Karpas-422 (cell line): ENCODE measurements at regions not wholly inside any gene's neighbourhood (a gene's known extent, or its start where the extent isn't known, plus 50 kb on each side); places are given as distances from the start of the nearest gene placed in this dataset.
A peak's percentile ranks its signal among the peaks of the same experiment; 100 is the strongest.
"Not testable (repeated sequence)": the region's sequence is repeated elsewhere in the genome, so short reads cannot be mapped to it uniquely, and the experiment has no call there.

Source experiments
- DNase-seq: peaks from one replicate; pipeline ENCODE4 v3.0.0-alpha.2; 2015
- H2AFZ ChIP-seq: fragments of 200-600 bp; sonication (generic); 2 replicates; pipeline ENCODE4 v1.6.1; 2014; ENCODE audit warnings: antibody characterized with exemption, low read length, mixed read lengths
- H3K27ac ChIP-seq: fragments of 200-600 bp; sonication (generic); 2 replicates; pipeline ENCODE4 v1.5.1; 2014; ENCODE audit warnings: mild to moderate bottlenecking, low read length, moderate library complexity
- H3K27me3 ChIP-seq: fragments of 200-600 bp; sonication (generic); 2 replicates; pipeline ENCODE4 v1.6.1; 2014; ENCODE audit warnings: low read length, mixed read lengths
- H3K36me3 ChIP-seq: fragments of 200-600 bp; sonication (generic); 2 replicates; pipeline ENCODE4 v1.6.1; 2014; ENCODE audit warnings: low read length, mixed read lengths; ENCODE audit not compliant: insufficient read depth
- H3K4me1 ChIP-seq: fragments of 200-600 bp; sonication (generic); 2 replicates; pipeline ENCODE4 v1.6.1; 2014; ENCODE audit warnings: mild to moderate bottlenecking, low read length, mixed read lengths
- H3K4me2 ChIP-seq: fragments of 200-600 bp; sonication (generic); 2 replicates; pipeline ENCODE4 v1.6.1; 2014; ENCODE audit warnings: low read length, low read depth, mild to moderate bottlenecking; ENCODE audit not compliant: poor library complexity, severe bottlenecking
- H3K4me3 ChIP-seq: fragments of 200-600 bp; sonication (generic); 2 replicates; pipeline ENCODE4 v1.5.1; 2014; ENCODE audit warnings: mild to moderate bottlenecking, antibody characterized with exemption, low read length, mixed read lengths
- H3K79me2 ChIP-seq: fragments of 200-600 bp; sonication (generic); 2 replicates; pipeline ENCODE4 v1.6.1; 2014; ENCODE audit warnings: mild to moderate bottlenecking, low read length, mixed read lengths
- H3K9ac ChIP-seq: fragments of 200-600 bp; sonication (generic); 2 replicates; pipeline ENCODE4 v1.6.0; 2014; ENCODE audit warnings: low read length
- H3K9me2 ChIP-seq: fragments of 200-600 bp; sonication (generic), shearing (Covaris generic); replicated peaks from 2 replicates; pipeline ENCODE4 v1.6.0; 2014; ENCODE audit warnings: mild to moderate bottlenecking, low read length, moderate library complexity; ENCODE audit not compliant: insufficient read depth
- H3K9me3 ChIP-seq: fragments of 300-700, 200-600 bp; sonication (generic); 2 replicates; pipeline ENCODE4 v1.6.1; 2014; ENCODE audit warnings: low read length, mixed read lengths
- H4K20me1 ChIP-seq: fragments of 200-600 bp; sonication (generic); 2 replicates; pipeline ENCODE4 v1.6.1; 2014; ENCODE audit warnings: mild to moderate bottlenecking, antibody characterized with exemption, low read length, low read depth; ENCODE audit not compliant: insufficient read depth

DNA sequence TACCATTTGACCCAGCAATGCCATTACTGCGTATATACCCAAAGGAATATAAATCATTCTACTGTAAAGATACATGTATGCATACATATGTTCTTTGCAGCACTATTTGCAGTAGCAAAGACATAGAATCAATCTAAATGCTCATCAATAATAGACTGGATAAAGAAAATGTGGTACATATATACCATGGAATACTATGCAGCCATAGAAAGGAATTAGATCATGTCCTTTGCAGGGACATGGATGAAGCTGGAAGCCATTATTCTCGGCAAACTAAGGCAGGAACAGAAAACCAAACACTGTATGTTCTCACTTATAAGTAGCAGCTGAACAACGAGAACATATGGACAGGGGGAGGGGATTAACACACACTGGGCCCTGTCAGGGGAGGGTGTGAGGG lies 54.8 kb upstream of the ZNF30 start:
- H2AFZ ChIP-seq, H3K9me3 ChIP-seq, H3K79me2 ChIP-seq, H3K4me3 ChIP-seq, H3K36me3 ChIP-seq, DNase-seq, H3K27me3 ChIP-seq, H4K20me1 ChIP-seq, H3K4me2 ChIP-seq, H3K9me2 ChIP-seq, H3K27ac ChIP-seq, H3K9ac ChIP-seq: not testable (repeated sequence)
- peaks cover 21% of the 10 kb centered on the region for H3K4me1 ChIP-seq

DNA sequence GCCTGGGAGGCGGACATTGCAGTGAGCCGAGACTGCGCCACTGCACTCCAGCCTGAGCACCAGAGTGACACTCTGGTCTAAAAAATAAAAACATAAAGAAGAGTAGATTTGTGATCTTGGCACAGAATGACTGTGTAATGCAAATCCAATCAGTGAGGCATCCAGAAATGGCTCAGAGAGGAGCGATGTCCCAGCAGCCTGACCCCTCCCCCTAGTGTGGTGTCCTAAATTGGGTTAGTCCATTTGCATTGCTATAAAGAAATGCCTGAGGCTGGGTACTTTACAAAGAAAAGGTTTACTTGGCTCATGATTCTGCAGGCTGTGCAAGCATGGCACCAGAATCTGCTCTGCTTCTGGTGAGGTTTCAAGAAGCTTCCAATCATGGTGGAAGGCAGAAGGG lies 59.1 kb upstream of the ZNF30 start:
- Histone ChIP-seq H3K4me2 (peak overlapping the region; percentile 54), H3K27ac (peak overlapping the region; percentile 44), H3K4me3 (peak overlapping the region; percentile 48), H3K9ac (peak overlapping the region; percentile 21; the same call in 1 of the 2 replicates), H3K36me3 (no peaks in the 10 kb centered on the region), H3K4me1 (peaks cover 28% of the 10 kb centered on the region), H2AFZ (peak overlapping the region; percentile 65), H3K9me3 (no peaks in the 10 kb centered on the region), H4K20me1 (no peaks in the 10 kb centered on the region), H3K79me2 (no peaks in the 10 kb centered on the region), H3K27me3 (no peaks in the 10 kb centered on the region), H3K9me2 (no peaks in the 10 kb centered on the region)
- peak; percentile 80 for DNase-seq

DNA sequence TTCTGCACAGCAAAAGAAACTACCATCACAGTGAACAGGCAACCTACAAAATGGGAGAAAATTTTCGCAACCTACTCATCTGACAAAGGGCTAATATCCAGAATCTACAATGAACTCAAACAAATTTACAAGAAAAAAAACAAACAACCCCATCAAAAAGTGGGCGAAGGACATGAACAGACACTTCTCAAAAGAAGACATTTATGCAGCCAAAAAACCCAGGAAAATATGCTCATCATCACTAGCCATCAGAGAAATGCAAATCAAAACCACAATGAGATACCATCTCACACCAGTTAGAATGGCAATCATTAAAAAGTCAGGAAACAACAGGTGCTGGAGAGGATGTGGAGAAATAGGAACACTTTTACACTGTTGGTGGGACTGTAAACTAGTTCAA lies 61.5 kb upstream of the ZNF30 start:
- not testable (repeated sequence) for H3K4me2 ChIP-seq, H3K9me2 ChIP-seq, H3K36me3 ChIP-seq, H2AFZ ChIP-seq, H3K4me3 ChIP-seq, H3K27me3 ChIP-seq, H3K79me2 ChIP-seq, DNase-seq, H4K20me1 ChIP-seq, H3K27ac ChIP-seq, H3K9me3 ChIP-seq, H3K9ac ChIP-seq
- H3K4me1 ChIP-seq: peaks cover 28% of the 10 kb centered on the region

DNA sequence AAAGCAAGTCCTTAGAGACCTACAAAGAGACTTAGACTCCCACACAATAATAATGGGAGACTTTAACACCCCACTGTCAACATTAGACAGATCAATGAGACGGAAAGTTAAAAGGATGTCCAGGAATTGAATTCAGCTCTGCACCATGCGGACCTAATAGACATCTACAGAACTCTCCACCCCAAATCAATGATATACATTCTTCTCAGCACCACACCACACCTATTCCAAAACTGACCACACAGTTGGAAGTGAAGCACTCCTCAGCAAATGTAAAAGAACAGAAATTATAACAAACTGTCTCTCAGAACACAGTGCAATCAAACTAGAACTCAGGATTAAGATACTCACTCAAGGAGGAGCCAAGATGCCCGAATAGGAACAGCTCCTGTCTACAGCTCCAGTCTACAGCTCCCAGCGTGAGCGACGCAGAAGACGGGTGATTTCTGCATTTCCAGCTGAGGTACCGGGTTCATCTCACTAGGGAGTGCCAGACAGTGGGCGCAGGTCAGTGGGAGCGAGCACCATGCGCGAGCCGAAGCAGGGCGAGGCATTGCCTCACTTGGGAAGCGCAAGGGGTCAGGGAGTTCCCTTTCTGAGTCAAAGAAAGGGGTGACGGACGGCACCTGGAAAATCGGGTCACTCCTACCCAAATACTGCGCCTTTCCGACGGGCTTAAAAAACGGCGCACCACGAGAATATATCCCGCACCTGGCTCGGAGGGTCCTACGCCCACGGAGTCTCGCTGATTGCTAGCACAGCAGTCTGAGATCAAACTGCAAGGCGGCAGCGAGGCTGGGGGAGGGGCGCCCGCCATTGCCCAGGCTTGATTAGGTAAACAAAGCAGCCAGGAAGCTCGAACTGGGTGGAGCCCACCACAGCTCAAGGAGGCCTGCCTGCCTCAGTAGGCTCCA lies 66.6 kb upstream of the ZNF30 start:
- peak overlapping the region; percentile 58; the same call in 1 of the 2 replicates for H3K4me3 ChIP-seq
- not testable (repeated sequence) for H4K20me1 ChIP-seq, H3K9me2 ChIP-seq, DNase-seq, H3K27ac ChIP-seq, H3K4me1 ChIP-seq, H3K27me3 ChIP-seq, H3K36me3 ChIP-seq, H3K79me2 ChIP-seq, H3K9me3 ChIP-seq
- H3K4me2 ChIP-seq: peak overlapping the region; percentile 51
- peak overlapping the region; percentile 35; the same call in 1 of the 2 replicates for H3K9ac ChIP-seq
- peak overlapping the region; percentile 50; the same call in 1 of the 2 replicates for H2AFZ ChIP-seq

DNA sequence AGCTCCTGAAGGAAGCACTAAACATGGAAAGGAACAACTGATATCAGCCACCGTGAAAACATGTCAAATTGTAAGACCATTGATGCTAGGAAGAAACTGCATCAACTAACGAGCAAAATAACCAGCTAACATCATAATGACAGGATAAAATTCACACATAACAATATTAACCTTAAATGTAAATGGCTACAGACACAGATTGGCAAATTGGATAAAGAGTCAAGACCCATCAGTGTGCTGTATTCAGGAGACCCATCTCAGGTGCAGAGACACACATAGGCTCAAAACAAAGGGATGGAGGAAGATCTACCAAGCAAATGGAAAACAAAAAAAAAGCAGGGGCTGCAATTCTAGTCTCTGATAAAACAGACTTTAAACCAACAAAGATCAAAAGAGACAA lies 67.4 kb upstream of the ZNF30 start:
- not testable (repeated sequence) for H3K4me3 ChIP-seq, H3K9me3 ChIP-seq, H3K79me2 ChIP-seq, H3K27me3 ChIP-seq, H3K36me3 ChIP-seq, H4K20me1 ChIP-seq, H3K4me1 ChIP-seq, DNase-seq, H3K9ac ChIP-seq, H2AFZ ChIP-seq, H3K27ac ChIP-seq, H3K4me2 ChIP-seq, H3K9me2 ChIP-seq

DNA sequence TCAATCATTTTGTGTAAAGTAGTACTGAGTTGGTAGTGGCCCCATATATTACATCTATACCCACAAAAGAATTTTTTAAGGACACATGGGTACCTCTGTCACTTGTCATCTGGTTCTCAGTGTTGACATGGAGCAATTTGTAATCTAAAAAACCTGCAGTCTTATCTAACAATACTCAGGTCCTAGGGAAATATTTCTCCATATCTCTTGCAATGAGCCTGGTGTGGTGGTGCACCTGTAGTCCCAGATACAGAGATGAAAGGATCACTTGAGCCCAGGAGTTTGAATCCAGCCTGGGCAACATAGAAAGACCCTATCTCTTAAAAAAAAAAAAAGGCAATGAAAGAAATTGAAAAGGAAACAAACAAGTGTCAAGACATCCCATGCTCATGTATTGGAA lies 70.7 kb upstream of the ZNF30 start:
- H3K9me2 ChIP-seq: no peaks in the 10 kb centered on the region
- no peaks in the 10 kb centered on the region for H3K36me3 ChIP-seq
- H2AFZ ChIP-seq: no peak overlapping the region
- H3K4me1 ChIP-seq: 0 out of 2 replicates have a peak, but pooled peaks cover 3% of the 10 kb centered on the region
- H4K20me1 ChIP-seq: no peaks in the 10 kb centered on the region; the same call in 1 of the 2 replicates
- H3K9me3 ChIP-seq: no peaks in the 10 kb centered on the region
- H3K27ac ChIP-seq: no peak overlapping the region
- H3K9ac ChIP-seq: no peak overlapping the region
- no peaks in the 10 kb centered on the region for H3K79me2 ChIP-seq
- H3K27me3 ChIP-seq: no peaks in the 10 kb centered on the region
- DNase-seq: no peak
- no peak overlapping the region for H3K4me3 ChIP-seq
- H3K4me2 ChIP-seq: no peak overlapping the region

DNA sequence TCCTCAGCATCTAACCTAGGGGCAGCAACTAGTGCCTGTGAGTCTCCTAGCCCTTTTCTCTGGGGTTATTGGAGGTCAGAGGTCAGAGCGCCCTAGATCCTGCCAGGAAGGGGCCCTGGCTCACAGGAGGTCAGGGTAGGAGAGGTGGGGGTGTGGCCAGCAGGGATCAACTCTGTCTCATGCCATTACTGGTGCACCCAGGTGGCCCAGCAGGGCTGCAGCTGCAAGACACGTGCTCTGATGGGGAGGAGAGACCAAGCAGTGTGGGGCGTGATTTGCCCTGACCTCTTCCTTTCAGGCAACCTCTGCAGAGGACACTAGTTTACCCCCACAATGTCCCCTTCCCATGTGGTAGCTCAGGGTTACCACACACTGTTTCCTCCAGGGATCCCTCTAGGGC lies 73.3 kb upstream of the ZNF30 start:
- Histone ChIP-seq H2AFZ (no peak overlapping the region), H3K36me3 (no peaks in the 10 kb centered on the region), H3K27me3 (no peaks in the 10 kb centered on the region), H3K79me2 (no peaks in the 10 kb centered on the region), H3K9me2 (no peaks in the 10 kb centered on the region), H3K4me3 (no peak overlapping the region), H3K27ac (no peak overlapping the region), H4K20me1 (no peaks in the 10 kb centered on the region; the same call in 1 of the 2 replicates), H3K4me1 (0 out of 2 replicates have a peak, but pooled peaks cover 3% of the 10 kb centered on the region), H3K4me2 (no peak overlapping the region), H3K9ac (no peak overlapping the region), H3K9me3 (no peaks in the 10 kb centered on the region)
- no peak for DNase-seq

DNA sequence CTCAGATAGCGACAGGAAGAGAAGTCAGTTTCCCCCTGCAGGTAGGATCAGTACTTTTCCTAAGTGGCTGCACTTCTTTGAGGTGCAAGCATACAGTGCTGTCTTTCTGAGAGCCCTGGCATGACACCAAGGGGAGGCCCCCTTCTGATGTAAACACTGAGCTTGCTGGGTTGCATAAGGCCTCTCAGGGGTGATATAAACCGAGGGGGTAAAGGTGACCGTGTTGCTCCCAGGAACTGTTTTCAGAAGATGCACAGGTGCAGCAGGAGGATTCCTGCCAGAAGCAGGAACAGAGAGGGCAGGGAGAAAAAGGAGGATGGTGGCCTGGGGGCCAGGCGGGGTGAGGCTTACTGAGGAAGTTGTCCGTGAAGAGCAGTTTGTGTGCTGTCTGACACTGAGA lies 74.0 kb upstream of the ZNF30 start:
- Histone ChIP-seq H3K27ac (no peak overlapping the region), H3K9ac (no peak overlapping the region), H3K4me3 (no peak overlapping the region), H3K4me2 (no peak overlapping the region), H3K9me3 (no peaks in the 10 kb centered on the region), H3K36me3 (no peaks in the 10 kb centered on the region), H3K4me1 (0 out of 2 replicates have a peak, but pooled peaks cover 3% of the 10 kb centered on the region), H2AFZ (no peak overlapping the region), H4K20me1 (no peaks in the 10 kb centered on the region; the same call in 1 of the 2 replicates), H3K9me2 (no peaks in the 10 kb centered on the region), H3K79me2 (no peaks in the 10 kb centered on the region), H3K27me3 (no peaks in the 10 kb centered on the region)
- no peak for DNase-seq
